GM19238 (cell line): ENCODE measurements at regions not wholly inside any gene's neighbourhood (a gene's known extent, or its start where the extent isn't known, plus 50 kb on each side); places are given as distances from the start of the nearest gene placed in this dataset.

Experiments used
- DNase-seq: peaks from one replicate; pipeline ENCODE4 v3.0.0; 2011; ENCODE audit warnings: low spot score; ENCODE audit not compliant: insufficient read length

DNA sequence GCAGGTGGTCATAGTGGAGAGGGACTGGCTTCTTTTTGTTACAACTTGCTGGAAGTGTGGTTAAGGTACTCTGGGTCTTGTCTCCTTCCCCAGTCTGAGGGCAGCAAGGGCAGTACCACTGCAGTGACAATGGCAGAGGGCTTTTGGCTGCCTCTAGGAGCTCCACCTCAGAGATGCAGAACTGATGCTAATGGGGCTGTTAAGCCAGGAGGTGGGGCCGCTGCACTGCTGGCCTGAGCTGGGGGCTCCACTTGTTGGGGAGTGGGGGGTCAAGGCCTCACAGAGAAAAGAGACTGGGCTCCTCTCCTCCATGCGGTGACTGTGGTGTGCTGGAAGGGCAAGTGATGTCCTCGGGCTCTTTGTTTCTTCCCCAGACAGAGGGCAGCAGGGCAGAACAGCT, 135.7 kb downstream of the DSEL start:
- no peak for DNase-seq

DNA sequence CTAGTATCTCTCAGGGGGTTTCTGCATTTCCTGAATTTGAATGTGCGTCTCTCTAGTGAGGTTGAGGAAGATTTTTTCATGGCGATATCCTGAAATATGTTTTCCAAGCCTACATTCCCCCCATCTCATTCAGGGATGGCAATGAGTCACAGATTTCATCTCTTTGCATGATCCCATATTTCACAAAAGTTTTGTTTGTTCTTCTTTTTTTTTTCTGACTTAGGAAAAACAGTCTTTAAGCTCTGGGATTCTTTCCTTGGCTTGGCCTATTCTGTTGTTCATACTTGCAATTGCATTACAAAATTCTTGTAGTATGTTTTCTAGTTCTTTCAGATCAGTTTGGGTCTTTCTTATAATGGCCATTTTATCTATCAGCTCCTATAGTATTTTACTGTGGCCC, 136.5 kb downstream of the DSEL start:
- DNase-seq, result no peak

DNA sequence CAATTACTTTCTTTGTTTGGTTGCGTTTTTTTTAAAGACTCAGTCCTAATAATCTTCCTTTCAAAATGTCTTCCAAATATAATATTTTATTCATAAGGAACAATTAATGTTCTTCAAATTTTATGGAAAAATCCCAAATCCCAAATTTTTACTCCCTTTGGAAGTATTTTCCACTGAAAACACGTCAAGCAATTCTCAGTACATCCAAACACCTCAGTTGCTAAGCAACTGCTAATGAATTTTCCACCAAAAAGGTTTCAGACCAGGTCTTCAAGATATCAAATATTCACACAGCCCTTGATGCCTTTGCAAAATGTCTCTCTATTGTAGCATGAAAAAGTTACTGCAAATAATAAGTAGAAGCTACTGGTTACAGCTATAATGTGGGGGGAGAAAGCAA, 140.1 kb downstream of the DSEL start:
- DNase-seq, result no peak

DNA sequence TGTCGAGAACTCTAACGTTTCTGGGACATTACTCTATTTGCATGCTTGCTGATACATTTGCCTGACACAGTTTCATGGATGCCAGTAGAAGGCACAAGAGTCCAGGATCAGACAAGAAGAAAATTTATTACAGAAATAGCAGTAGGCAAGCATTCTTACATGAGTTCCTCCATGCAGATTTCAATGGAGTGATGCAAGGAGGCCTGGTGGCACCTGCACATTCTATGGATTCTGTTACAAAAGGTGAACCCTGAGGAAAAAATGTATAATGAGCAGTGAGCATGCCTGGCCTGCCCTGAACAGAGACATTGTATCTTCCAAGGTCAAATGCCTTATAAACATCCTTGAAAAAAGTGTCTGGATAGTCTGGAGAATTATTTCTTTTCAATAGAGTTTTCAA, 142.9 kb downstream of the DSEL start:
- DNase-seq, result no peak

DNA sequence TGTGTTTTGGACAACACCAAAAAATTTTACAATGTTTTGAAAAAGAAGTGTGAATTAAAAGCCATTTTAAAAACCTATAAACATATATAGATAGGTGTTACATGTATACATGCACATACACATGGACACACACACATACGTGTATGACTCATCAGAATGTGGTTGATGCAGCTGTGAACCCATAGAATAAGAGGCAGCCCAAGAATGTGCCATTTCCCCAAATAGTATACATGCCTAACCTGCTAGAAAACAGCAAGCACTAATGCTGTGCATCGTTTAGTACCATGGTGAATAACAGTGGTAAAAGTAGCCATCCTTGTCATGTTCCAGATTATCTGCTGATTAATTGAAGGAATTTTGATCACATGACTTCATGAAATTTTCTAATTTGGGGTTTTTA, 149.0 kb downstream of the DSEL start:
- DNase-seq, result no peak

DNA sequence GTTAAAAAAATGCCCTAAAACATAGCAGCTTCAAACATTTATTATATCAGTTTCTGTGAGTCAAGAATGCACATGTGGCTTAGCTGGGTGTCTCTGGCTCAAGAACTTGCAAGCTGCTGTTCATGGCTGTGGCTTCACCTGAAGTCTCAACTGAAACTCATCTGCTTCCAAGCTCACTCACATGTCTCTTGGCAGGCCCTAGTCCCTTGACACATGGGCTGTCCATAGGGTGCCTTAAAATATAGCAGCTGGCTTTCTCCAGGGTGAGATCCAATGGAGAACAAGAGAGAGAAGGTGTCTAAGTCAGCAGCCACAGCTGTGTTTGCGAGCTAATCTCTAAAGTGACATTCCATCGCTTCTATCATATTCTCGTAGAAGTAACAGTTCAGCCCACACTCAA, 152.8 kb downstream of the DSEL start:
- DNase-seq, result no peak

DNA sequence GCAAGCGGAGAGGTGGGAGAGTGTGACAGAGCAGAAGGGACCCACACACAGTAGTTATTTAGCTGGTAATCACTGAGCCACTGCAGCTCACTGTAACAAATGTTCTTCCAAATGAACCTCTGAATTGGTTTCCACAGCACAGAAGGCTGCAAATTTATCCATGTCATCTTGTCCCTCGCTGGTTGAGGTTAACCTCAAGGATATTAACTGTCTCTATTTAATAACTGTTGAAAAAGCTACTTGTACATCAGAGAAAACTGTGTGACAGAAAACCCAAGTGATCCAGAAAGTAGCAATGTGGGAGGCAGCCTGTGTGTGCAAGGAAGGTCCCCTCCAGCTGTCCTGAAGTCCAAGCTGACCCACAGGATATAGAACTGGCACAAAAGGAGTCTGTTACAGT, 153.6 kb downstream of the DSEL start:
- DNase-seq, result no peak

DNA sequence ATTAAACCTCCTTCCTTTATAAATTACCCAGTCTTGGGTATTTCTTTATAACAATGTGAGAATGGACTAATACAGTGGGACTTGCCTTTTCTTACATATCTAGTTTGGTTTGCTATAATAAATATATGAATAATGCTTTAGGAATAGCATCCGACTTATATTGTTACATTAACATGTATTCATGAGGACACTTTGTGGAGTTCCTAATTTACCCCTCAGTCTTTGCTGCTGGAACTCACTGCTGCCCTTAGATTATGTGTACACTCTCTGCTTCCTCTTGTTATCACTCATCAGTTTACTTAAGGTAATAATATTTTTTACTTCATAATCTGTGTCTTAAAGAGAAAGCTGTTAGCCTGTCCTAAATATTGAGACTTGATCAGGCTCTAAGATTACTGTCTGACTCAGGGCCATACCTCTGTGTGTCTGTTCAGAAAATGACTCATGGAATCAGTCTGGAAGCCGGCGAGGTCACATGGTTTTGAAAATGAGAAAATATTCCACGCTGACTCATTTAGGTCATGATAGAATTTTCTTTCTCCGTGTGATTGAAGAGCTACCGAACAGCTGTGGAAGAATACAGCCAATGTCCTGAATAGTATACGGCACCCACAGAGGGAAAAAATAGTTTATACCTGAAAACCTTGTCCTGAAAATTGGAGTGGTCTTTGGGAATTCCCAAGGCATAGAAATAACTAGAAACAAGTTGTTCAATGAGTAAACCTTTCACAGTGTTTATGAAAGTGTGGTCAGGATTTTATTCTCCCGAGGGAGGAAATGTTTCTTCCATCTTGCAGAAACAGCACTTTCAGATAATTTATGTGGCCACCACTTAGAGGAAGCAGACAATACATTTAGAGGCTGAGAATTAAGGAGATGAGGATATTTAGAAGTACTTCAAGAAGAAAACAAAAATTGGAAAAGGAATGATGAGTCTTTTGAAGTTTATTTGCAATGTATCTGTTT, 156.4 kb downstream of the DSEL start:
- DNase-seq, result no peak

DNA sequence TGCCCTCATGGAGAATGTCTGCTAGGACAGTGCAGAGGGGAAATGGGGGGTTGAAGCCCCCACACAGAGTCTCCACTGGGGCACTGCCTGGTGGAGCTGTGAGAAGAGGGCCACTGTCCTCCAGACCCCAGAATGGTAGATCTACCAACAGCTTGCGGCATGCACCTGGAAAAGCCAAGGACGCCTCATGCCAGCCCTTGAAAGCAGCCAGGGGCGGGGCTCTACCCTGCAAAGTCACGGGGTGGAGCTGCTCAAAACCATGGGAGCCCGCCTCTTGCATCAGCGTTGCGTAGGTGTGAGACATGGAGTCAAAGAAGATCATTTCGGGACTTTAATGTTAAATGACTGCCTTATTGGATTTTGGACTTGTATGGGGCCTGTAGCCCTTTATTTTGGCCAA, 157.6 kb downstream of the DSEL start:
- DNase-seq, result no peak

DNA sequence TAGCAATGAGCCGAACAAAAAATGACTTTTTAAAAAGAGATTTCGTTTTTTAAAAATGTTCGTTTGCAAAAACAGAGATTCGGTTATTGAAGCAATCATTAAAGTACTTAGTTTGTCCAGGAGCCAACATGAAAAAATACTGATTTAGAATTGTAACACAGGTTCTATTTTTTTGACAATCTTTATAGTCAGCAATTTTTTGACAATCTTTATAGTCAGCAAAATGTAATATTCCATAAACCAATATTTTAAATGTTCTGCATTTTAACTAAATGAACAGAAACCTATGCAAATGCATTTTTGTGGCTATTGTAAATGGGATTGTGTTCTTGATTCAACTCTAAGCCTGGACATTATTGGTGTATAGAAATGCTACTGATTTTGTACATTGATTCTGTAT, 161.8 kb downstream of the DSEL start:
- DNase-seq, result no peak

DNA sequence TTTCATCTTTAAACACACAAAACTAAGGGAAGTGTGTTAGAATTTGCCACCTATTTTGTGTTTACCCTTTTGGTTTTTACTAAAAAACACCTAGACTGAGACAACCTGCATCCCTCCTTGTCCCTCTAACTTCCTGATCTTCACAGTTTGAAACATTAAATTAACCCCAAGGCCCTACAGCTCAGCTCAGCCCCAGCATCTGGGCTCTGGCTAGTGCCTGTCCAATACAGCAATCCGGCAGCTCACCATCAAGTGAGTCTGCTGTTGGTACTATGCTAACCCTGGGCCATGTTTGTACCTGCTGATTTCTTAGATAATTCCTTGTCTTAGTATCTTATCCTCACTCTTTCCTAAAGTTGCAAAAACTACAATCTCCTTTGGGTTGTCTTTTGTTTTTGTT, 162.4 kb downstream of the DSEL start:
- DNase-seq, result no peak

DNA sequence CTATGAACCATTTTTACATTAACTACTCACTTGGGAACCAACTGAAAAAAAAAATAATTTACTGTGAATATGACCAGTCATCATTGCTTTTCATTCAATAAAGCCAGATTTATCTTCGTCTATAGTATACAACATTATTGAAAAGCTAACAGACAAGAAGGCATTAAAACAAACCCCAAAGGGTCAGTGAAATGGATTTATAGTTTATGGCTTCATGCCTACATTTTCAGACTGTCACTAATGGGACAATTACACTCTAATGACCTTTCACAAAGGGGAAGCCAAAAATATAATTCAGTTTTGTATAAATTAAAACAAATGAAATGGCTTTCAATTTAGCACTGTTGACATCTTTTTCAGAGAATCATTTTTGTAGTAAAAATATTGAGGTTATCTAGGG, 169.1 kb downstream of the DSEL start:
- no peak for DNase-seq

DNA sequence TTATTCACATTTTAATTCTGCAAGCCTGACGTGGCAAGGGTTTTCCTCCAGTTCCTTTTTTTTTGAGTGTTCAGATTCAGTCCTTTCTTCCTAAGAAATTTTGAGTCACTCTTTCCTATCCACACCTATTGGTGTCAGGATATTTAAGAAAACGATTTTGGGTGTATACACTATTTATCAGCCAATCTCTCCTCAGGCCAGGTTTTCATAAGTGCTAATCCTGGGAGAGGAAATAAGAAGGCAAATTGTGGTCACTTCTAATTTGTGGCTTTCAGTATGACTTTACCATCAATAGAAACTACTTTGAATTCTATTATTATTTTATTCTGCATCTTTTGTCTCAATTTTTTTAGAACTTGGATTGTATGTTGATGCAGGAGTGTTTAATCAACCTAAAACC, 174.4 kb downstream of the DSEL start:
- DNase-seq, result no peak

DNA sequence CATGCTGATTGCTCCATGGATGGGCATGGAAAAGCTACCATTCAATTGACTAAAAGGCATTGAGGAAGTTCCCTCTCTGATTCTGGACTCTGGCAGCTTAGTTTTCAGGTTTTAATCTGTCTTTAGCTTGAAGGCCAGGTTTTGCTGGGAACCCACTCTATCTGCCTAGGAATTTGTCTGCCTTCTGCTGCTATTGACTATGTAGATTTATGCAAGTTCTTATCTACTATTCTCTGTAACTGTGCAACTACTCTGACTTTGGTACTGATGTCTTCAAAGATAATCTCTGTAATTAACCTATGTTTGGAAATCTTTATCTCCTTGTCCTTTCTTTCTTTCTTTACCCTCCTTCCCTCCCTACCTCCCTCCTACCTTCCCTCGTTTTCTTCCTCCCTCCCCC, 178.8 kb downstream of the DSEL start:
- no peak for DNase-seq

DNA sequence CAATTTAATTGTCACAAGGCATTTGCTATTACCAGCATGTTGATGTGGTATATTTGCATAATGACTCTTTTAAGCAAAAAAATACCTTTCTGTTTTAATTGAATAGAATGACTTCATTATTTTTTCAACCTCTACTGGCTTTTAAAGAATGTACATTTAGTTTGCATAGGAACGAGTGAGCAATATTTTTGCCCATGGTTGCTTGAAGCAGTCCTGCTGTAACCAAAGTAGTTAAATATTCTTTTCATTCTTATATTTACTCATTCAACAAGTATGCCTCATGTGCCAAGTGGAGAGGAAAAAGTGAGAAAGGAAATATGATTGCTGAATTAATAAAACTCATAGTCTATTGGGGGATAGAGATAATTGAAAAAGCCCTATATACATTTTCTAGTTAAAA, 184.7 kb downstream of the DSEL start:
- DNase-seq, result no peak

DNA sequence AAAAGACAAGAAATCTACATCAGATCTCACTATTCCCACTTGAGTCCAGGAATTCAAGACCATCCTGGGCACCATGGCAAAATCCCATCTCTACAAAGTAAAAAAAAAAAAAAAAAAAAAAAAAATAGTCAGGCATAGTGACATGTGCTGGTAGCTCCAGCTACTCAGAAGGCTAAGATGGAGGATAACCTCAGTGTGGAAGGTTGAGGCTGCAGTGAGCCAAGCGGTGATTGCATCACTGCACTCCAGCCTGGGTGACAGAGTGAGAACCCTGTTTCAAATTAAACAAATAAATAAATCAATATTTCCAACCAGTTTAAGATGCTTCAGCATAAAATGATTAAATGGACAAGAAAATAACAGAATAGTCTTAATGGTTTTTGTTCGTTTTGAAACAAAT, 197.4 kb downstream of the DSEL start:
- DNase-seq, result no peak

DNA sequence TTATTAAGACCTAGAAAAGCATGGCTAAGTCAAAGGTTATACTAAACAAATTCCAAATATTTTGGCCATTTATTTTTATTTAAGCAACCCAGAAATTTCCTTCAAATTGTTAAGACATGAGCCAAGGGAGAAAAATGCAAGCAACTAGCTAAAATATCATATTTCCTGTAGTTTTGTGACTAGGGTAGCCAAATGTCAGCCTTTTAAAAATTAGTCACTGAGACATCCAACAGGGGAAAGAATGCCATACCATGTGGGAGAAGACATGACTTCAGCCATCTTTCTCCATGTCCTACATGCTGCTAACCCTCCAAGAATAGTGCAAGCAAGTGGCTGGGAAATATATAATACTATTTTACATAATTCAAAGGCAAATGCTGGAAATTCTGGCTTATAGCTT, 197.9 kb downstream of the DSEL start:
- DNase-seq, result no peak

DNA sequence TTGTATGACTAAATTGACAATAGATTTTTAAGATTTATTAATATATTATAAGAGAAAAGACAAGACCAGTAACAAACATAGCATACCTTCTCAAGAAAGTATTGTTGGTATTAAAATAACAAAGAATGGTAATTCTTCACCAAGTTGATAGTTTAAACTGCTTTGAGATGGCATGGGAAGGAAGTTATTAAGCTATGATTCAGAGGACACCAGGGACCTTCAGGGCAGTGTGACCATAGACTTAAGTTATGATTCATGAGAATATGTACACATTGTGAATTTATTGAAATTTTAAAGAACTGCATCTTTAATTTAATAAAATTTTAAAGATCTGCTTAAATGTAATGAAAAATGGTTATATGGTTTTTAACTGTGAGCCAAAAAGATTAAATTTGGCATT, 205.7 kb downstream of the DSEL start:
- no peak for DNase-seq

DNA sequence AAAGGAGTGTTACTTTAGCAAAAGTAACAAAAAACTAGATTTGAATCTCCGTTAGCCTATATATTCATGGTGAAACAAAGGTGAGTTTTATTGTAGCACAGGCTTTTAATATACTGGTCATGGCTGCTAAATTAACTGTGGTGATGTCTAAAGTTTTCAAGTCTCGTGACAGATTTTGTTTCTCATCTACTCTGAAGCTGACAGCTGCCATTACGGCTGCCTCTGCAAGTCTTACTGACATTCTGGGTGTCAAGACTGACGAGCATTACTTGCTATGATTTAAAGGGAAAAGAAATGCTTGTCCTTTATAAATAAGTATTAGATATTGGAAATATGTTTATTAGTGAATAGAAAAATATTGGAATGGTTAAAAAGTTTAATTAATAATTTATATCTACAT, 207.7 kb downstream of the DSEL start:
- DNase-seq, result no peak

DNA sequence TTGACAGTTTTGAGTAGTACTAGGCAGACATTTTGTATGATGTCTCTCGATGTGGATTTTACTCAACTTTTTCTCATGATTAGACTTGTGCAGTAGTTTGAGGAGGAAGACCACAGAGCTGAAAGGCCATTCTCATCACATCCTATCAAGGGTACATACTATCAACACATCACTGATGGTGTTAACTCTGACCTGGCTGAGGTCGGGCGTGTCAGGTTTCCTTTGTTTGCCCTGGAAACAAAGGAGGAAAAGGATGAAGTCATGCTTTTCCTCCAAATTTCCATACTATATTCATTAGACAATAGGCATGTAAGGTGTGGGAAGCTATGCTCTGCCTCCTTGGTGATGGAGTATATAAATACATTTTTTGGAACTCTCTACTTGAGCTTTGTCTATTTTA, 211.1 kb downstream of the DSEL start:
- DNase-seq, result no peak

DNA sequence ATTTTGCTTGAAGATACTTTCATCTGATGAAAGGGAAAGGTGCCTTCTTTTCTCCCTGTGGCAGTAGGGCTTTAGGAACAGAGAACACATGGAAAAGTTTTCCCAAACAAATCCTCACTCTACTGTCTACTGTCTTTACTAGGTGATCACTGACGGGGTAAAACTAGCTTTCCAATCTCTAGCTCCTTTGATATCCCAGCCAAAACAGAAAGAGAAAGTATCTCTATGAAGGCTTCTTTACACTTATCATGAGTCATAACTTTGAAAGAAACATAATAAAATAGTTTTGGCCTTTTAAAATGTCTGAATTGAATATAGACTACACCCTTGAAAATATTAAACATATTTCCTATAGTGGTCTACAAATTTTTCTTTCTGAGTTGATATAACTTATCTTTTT, 214.5 kb downstream of the DSEL start:
- DNase-seq, result no peak

DNA sequence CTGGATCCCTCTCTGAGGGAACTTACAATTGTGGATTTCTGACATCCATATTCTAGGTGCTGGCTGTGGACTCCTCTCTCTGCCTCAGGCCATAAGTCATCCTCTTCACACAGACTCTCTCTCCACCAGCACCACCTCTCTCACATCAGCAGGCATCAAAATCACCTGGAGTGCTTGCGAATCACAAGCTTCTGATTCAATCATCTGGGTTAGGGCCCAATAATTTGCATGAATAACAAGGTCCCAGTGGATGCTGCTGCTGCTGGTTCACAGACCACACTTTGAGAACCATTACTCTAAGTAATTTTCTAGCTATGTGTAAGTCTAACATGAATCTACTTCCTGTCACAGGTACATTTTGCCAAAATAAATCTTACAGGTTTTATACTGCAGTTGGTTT, 214.9 kb downstream of the DSEL start:
- DNase-seq, result no peak

DNA sequence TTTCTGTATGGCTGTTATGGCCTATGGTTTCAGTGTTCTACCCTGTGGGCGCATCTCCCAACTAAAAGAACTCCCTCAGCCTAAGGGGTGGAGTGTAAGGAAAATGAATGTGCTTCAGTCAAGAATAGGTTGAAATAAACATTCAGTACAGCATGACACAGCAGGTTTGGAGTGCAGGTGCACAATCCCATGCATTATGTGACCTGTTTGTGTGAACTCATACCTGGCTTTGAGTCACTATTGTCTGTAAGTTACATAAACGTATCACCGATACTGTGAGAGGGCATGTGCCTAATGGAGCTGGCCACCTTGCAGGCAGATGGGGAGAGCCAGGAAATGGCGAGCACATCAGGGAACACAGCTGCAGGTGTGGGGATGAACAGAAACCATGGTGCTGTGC, 216.0 kb downstream of the DSEL start:
- DNase-seq, result no peak

DNA sequence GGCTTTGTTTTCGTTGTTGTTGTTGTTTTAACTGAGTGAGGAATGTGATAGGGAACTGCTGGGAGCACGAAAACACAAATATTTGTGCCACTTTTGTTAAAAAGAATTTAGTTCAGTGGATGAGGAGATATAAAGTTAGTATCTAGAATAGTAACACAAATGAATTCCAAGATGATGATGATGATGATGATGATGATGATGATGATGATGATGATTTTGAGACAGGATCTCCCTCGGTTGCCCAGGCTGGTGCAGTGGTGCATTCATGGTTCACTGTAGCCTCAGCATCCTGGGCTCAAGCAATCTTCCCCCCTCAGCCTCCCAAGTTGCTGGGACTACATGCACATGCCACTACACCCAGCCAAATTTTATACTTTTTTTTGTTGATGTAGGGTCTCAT, 223.7 kb downstream of the DSEL start:
- no peak for DNase-seq
